GM23338 (cell line): ENCODE measurements at regions not wholly inside any gene's neighbourhood (a gene's known extent, or its start where the extent isn't known, plus 50 kb on each side); places are given as distances from the start of the nearest gene placed in this dataset.

ENCODE experiments used
- CREB1 ChIP-seq: fragments of 250-450 bp; sonication (Bioruptor Pico); IDR thresholded peaks from 2 replicates; pipeline ENCODE4 v1.5.0; 2020; ENCODE audit warnings: low read depth, mild to moderate bottlenecking, moderate library complexity
- EZH2 ChIP-seq: fragments of 200-600 bp; sonication (generic); IDR thresholded peaks from one replicate; pipeline ENCODE4 v1.8.0; 2017; ENCODE audit warnings: antibody characterized with exemption, mild to moderate bottlenecking, low read depth; ENCODE audit not compliant: unreplicated experiment
- EZH2phosphoT487 ChIP-seq: fragments of 200-600 bp; sonication (generic); IDR thresholded peaks from one replicate; pipeline ENCODE4 v1.8.1; 2018; ENCODE audit warnings: antibody characterized with exemption; ENCODE audit not compliant: unreplicated experiment
- NANOG ChIP-seq: IDR thresholded peaks from 2 replicates; pipeline ENCODE4 v1.6.1; 2016; ENCODE audit warnings: antibody characterized with exemption, borderline replicate concordance
- POLR2AphosphoS5 ChIP-seq: IDR thresholded peaks from 2 replicates; pipeline ENCODE4 v1.6.1; 2016; ENCODE audit warnings: antibody characterized with exemption, low read depth
- ZNF331 ChIP-seq: fragments of 250-450 bp; sonication (Bioruptor Pico); IDR thresholded peaks from 2 replicates; pipeline ENCODE4 v1.5.0; 2020; ENCODE audit warnings: low read depth, mild to moderate bottlenecking, moderate library complexity
- TF ChIP-seq, protein P1 (sequence below), 2 experiments: fragments of 200-600 bp in 1 of 2; sonication (generic) in 1 of 2; conservative IDR thresholded peaks; 2 replicates each; pipeline versions ENCODE4 v1.5.1 to v1.6.1; 2016 to 2017; ENCODE audit warnings: antibody characterized with exemption in 2 of 2, low read depth in 2 of 2, mild to moderate bottlenecking in 2 of 2, moderate library complexity in 1 of 2
- TF ChIP-seq, protein P2 (sequence below): IDR thresholded peaks from one replicate; pipeline ENCODE4 v1.6.1; 2018; ENCODE audit warnings: antibody characterized with exemption; ENCODE audit not compliant: unreplicated experiment

DNA sequence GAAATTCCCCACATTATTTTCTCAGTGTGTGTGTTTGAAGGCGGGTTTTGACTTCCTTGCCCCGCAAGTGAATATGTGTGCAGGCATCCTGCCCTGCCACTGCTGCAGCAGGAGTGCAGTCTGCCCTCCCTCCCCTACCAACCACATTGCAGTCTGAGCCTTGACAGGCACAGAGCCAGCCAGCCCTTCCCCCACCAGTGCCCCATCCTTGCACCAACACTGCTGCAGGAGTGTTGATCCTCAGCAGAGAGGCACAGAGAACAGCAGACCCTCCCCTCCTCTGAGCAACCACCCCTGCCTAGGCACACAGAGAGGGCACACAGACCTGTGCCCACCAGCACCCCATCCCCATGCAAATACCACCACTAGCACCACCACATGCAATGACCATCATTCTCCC, 683.0 kb upstream of the PKDCC start:
- TF ChIP-seq, protein P1, sequence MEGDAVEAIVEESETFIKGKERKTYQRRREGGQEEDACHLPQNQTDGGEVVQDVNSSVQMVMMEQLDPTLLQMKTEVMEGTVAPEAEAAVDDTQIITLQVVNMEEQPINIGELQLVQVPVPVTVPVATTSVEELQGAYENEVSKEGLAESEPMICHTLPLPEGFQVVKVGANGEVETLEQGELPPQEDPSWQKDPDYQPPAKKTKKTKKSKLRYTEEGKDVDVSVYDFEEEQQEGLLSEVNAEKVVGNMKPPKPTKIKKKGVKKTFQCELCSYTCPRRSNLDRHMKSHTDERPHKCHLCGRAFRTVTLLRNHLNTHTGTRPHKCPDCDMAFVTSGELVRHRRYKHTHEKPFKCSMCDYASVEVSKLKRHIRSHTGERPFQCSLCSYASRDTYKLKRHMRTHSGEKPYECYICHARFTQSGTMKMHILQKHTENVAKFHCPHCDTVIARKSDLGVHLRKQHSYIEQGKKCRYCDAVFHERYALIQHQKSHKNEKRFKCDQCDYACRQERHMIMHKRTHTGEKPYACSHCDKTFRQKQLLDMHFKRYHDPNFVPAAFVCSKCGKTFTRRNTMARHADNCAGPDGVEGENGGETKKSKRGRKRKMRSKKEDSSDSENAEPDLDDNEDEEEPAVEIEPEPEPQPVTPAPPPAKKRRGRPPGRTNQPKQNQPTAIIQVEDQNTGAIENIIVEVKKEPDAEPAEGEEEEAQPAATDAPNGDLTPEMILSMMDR (conservative IDR thresholded peaks at IDR 0.05; ENCODE audit: low read depth in 2 of 2), result no peak
- TF ChIP-seq POLR2AphosphoS5 (no peak), EZH2phosphoT487 (no peak), EZH2 (no peak), CREB1 (CRISPR knock-in tag) (no peak), NANOG (no peak), ZNF331 (CRISPR knock-in tag) (no peak)
- TF ChIP-seq, protein P2, sequence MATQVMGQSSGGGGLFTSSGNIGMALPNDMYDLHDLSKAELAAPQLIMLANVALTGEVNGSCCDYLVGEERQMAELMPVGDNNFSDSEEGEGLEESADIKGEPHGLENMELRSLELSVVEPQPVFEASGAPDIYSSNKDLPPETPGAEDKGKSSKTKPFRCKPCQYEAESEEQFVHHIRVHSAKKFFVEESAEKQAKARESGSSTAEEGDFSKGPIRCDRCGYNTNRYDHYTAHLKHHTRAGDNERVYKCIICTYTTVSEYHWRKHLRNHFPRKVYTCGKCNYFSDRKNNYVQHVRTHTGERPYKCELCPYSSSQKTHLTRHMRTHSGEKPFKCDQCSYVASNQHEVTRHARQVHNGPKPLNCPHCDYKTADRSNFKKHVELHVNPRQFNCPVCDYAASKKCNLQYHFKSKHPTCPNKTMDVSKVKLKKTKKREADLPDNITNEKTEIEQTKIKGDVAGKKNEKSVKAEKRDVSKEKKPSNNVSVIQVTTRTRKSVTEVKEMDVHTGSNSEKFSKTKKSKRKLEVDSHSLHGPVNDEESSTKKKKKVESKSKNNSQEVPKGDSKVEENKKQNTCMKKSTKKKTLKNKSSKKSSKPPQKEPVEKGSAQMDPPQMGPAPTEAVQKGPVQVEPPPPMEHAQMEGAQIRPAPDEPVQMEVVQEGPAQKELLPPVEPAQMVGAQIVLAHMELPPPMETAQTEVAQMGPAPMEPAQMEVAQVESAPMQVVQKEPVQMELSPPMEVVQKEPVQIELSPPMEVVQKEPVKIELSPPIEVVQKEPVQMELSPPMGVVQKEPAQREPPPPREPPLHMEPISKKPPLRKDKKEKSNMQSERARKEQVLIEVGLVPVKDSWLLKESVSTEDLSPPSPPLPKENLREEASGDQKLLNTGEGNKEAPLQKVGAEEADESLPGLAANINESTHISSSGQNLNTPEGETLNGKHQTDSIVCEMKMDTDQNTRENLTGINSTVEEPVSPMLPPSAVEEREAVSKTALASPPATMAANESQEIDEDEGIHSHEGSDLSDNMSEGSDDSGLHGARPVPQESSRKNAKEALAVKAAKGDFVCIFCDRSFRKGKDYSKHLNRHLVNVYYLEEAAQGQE, result no peak
